IMR-90 (cell line): ENCODE measurements at regions not wholly inside any gene's neighbourhood (a gene's known extent, or its start where the extent isn't known, plus 50 kb on each side); places are given as distances from the start of the nearest gene placed in this dataset.

ENCODE experiments used
- ATAC-seq: fragments of 200-7000 bp; cut with Tn5 transposase; 2 replicates; pipeline ENCODE4 v1.9.1; 2020; ENCODE audit warnings: low read depth, mild to moderate bottlenecking, moderate library complexity
- BruUV-seq: library from RNA; stranded (reverse); fragments of 400-500 nt; replicated peaks from 2 replicates; lab custom pipeline; 2021; lab: Mats Ljungman, UMichigan
- CTCF ChIA-PET: fragments of 300-600 bp; formaldehyde crosslinking; extraction: SDS; loops from one replicate; lab custom pipeline; 2021; ENCODE audit warnings: antibody characterized with exemption; lab: Yijun Ruan, JAX
- POLR2A ChIA-PET: fragments of 300-600 bp; sonication (Branson Sonifier 250); formaldehyde crosslinking; loops from one replicate; lab custom pipeline; 2022; ENCODE audit warnings: antibody characterized with exemption; ENCODE audit not compliant: unreplicated experiment; lab: Charles Lee
- DNase-seq: peaks from one replicate; pipeline ENCODE4 v3.0.0; 2013
- H2AFZ ChIP-seq: replicated peaks from 2 replicates; pipeline ENCODE3; 2013; ENCODE audit warnings: low read length, mild to moderate bottlenecking; ENCODE audit not compliant: poor library complexity
- H2AK5ac ChIP-seq: 2 replicates; pipeline ENCODE4 v1.6.1; 2013; ENCODE audit warnings: low read depth, low read length, inconsistent platforms
- H2AK9ac ChIP-seq: replicated peaks from 2 replicates; pipeline ENCODE3; 2013; ENCODE audit warnings: mild to moderate bottlenecking, low read depth, low read length, moderate library complexity; ENCODE audit not compliant: poor library complexity
- H2BK120ac ChIP-seq: 2 replicates; pipeline ENCODE4 v1.6.1; 2013; ENCODE audit warnings: low read depth, low read length, inconsistent platforms
- H2BK15ac ChIP-seq: 3 replicates; pipeline ENCODE4 v1.6.1; 2013; ENCODE audit warnings: low read depth, low read length, inconsistent platforms
- H2BK20ac ChIP-seq: 2 replicates; pipeline ENCODE4 v1.6.1; 2013; ENCODE audit warnings: low read depth, mild to moderate bottlenecking, inconsistent platforms, low read length, moderate library complexity
- H2BK5ac ChIP-seq: 2 replicates; pipeline ENCODE4 v1.6.1; 2013; ENCODE audit warnings: mild to moderate bottlenecking, low read depth, low read length, inconsistent platforms; ENCODE audit not compliant: poor library complexity, severe bottlenecking
- H3K14ac ChIP-seq: replicated peaks from 2 replicates; pipeline ENCODE4 v1.6.1; 2013; ENCODE audit warnings: low read depth, low read length, inconsistent platforms
- H3K18ac ChIP-seq: 2 replicates; pipeline ENCODE4 v1.6.1; 2013; ENCODE audit warnings: low read depth, low read length, control low read depth
- H3K23ac ChIP-seq: 2 replicates; pipeline ENCODE4 v1.6.1; 2013; ENCODE audit warnings: low read depth, low read length, inconsistent platforms
- H3K27ac ChIP-seq: 2 replicates; pipeline ENCODE4 v1.5.1; 2013; ENCODE audit warnings: mild to moderate bottlenecking, control low read depth, low read length; ENCODE audit not compliant: insufficient read depth
- H3K27me3 ChIP-seq: 2 replicates; pipeline ENCODE4 v1.6.1; 2013; ENCODE audit warnings: low read length; ENCODE audit not compliant: control insufficient read depth, insufficient read depth
- H3K36me3 ChIP-seq: 2 replicates; pipeline ENCODE4 v1.6.1; 2013; ENCODE audit warnings: low read length, mixed read lengths; ENCODE audit not compliant: control insufficient read depth, insufficient read depth
- H3K4ac ChIP-seq: 2 replicates; pipeline ENCODE4 v1.6.1; 2013; ENCODE audit warnings: low read depth, low read length, inconsistent platforms
- H3K4me1 ChIP-seq: 2 replicates; pipeline ENCODE4 v1.6.1; 2013; ENCODE audit warnings: low read length, mixed read lengths; ENCODE audit not compliant: control insufficient read depth, insufficient read depth
- H3K4me2 ChIP-seq: 2 replicates; pipeline ENCODE4 v1.6.1; 2013; ENCODE audit warnings: low read depth, mild to moderate bottlenecking, control low read depth, low read length, moderate library complexity
- H3K4me3 ChIP-seq: 2 replicates; pipeline ENCODE4 v1.5.1; 2013; ENCODE audit warnings: low read depth, mild to moderate bottlenecking, control low read depth, low read length, moderate library complexity; ENCODE audit not compliant: insufficient read depth
- H3K56ac ChIP-seq: 2 replicates; pipeline ENCODE4 v1.6.1; 2013; ENCODE audit warnings: low read length, inconsistent platforms; ENCODE audit not compliant: insufficient read depth; ENCODE audit errors: extremely low read depth
- H3K79me1 ChIP-seq, 2 experiments: 2 replicates each; pipeline ENCODE4 v1.6.1; 2013; ENCODE audit warnings: low read length in 2 of 2, inconsistent platforms in 1 of 2, low read depth in 1 of 2
- H3K9ac ChIP-seq: 2 replicates; pipeline ENCODE4 v1.6.1; 2013; ENCODE audit warnings: low read depth, low read length, control low read depth
- H3K9me1 ChIP-seq: 2 replicates; pipeline ENCODE4 v1.6.1; 2013; ENCODE audit warnings: low read length, inconsistent platforms; ENCODE audit not compliant: insufficient read depth
- H3K9me3 ChIP-seq: 2 replicates; pipeline ENCODE4 v1.6.1; 2013; ENCODE audit warnings: low read length; ENCODE audit not compliant: control insufficient read depth, insufficient read depth
- H4K20me1 ChIP-seq: 2 replicates; pipeline ENCODE4 v1.6.1; 2013; ENCODE audit warnings: low read length, inconsistent platforms; ENCODE audit not compliant: insufficient read depth
- H4K5ac ChIP-seq: 2 replicates; pipeline ENCODE4 v1.6.1; 2013; ENCODE audit warnings: mild to moderate bottlenecking, low read depth, low read length, control low read depth
- H4K8ac ChIP-seq, 2 experiments: 2 replicates each; pipeline ENCODE4 v1.6.1; 2013; ENCODE audit warnings: low read depth in 2 of 2, low read length in 2 of 2, control low read depth in 1 of 2, inconsistent platforms in 1 of 2
- H4K91ac ChIP-seq: 2 replicates; pipeline ENCODE4 v1.6.1; 2013; ENCODE audit warnings: low read depth, low read length, inconsistent platforms; ENCODE audit not compliant: insufficient read depth
- CHD1 ChIP-seq: IDR thresholded peaks from 2 replicates; pipeline ENCODE4 v1.6.1; 2012; ENCODE audit warnings: low read depth, low read length, improper control_type of control experiment
- FOS ChIP-seq: fragments of 150-350 bp; IDR thresholded peaks from 2 replicates; pipeline ENCODE4 v1.6.1; 2016; ENCODE audit warnings: low read depth, low read length
- MAFK ChIP-seq: IDR thresholded peaks from 2 replicates; pipeline ENCODE4 v1.6.1; 2012; ENCODE audit warnings: low read depth, low read length, improper control_type of control experiment
- MAZ ChIP-seq: IDR thresholded peaks from 2 replicates; pipeline ENCODE4 v1.6.1; 2012; ENCODE audit warnings: low read depth, mild to moderate bottlenecking, low read length, improper control_type of control experiment, moderate library complexity, borderline replicate concordance
- MXI1 ChIP-seq: IDR thresholded peaks from 2 replicates; pipeline ENCODE4 v1.6.1; 2012; ENCODE audit warnings: low read depth, mild to moderate bottlenecking, low read length, moderate library complexity, borderline replicate concordance
- POLR2A ChIP-seq: IDR thresholded peaks from 2 replicates; pipeline ENCODE4 v1.6.1; 2012; ENCODE audit warnings: mild to moderate bottlenecking, low read depth, low read length
- RAD21 ChIP-seq: IDR thresholded peaks from 2 replicates; pipeline ENCODE4 v1.6.1; 2012; ENCODE audit warnings: low read length, improper control_type of control experiment
- SMC3 ChIP-seq: fragments of 150-350 bp; IDR thresholded peaks from 2 replicates; pipeline ENCODE4 v1.6.1; 2016; ENCODE audit warnings: low read depth, mild to moderate bottlenecking, antibody characterized with exemption, low read length, moderate library complexity
- WGBS, 2 experiments: methylation state at CpG; one replicate each; pipeline versions ENCODE4 v1.1.5 to v1.1.7; 2013; ENCODE audit warnings: missing lambda C conversion rate in 2 of 2; ENCODE audit not compliant: insufficient read length in 1 of 2; ENCODE audit errors: extremely low coverage in 2 of 2; 5-methylcytosine and 5-hydroxymethylcytosine counted together
- dilution Hi-C: fragments of 300-500 bp; cut with HindIII; formaldehyde crosslinking; loops from one replicate; pipeline ENCODE4 v1.14.3; 2018; ENCODE audit warnings: low sequenced_read_pairs; ENCODE audit not compliant: unreplicated experiment
- in situ Hi-C: fragments of 300-500 bp; cut with MboI; formaldehyde crosslinking; loops from 3 replicates; pipeline ENCODE4 v1.14.3; 2019; ENCODE audit warnings: low sequenced_read_pairs, inconsistent platforms, mixed read lengths
- intact Hi-C: fragments of 100-400 bp; cut with micrococcal nuclease; formaldehyde crosslinking; loops from 2 replicates; pipeline ENCODE4 v1.10.0; 2022
- TF ChIP-seq, protein P1 (sequence below): fragments of 150-350 bp; IDR thresholded peaks from 2 replicates; pipeline ENCODE4 v1.6.1; 2016; ENCODE audit warnings: low read depth, mild to moderate bottlenecking, low read length, moderate library complexity, borderline replicate concordance

DNA sequence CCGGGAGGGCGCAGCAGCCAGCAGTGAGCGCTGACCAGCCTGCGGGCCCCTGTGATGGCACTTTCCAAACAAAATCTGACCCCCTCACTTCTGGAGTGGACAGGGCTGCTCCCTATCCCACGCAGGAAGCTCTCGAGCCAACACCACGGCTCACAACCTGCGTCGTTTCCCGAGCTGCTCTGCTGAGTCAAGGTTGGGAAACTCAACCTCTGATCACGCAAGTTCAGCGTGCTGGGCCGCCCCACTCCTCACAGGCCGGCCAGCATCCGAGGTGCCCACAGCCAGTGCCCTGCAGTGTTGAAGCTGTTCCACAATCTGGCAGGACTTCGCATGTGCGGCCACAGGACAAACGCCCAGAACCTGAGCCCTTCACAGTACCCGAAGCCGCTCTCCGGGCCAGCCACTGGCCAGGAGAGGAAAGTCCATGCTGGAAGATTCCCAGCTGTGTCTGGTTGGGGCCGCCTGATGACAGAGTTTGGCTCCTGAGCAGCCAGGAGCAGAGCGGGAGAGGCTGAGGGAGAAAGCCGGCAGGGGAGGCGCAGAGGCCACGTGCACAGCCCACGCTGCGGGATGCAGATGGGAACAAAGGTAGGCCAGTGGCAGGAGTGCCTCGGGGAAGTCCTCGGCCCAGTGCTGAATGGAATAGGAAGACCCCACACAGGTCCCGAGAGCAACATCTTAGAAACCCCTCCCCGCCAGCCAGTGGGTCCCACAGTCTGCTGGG is 263.3 kb upstream of the TCERG1L start:
- H3K4me2 ChIP-seq = no peak overlapping the region
- in situ Hi-C loops (no loop called here), intact Hi-C loops (no loop called here), dilution Hi-C loops (no loop called here)
- 73% methylated on average over 13 of the region's 32 CpGs; no CpG with 5 or more reads in 1 of the 2 experiments for WGBS, 2 experiments
- H3K27ac ChIP-seq = no peak overlapping the region
- H3K56ac ChIP-seq = no peak overlapping the region
- H2BK5ac ChIP-seq = no peak overlapping the region
- no peak overlapping the region for H3K4ac ChIP-seq
- H3K79me1 ChIP-seq = no peaks in the 10 kb centered on the region
- POLR2A ChIA-PET = no interaction called here
- no TSS peak for BruUV-seq
- H4K91ac ChIP-seq = no peak overlapping the region
- no peak for ATAC-seq
- H3K9me3 ChIP-seq = peaks cover 59% of the 10 kb centered on the region
- no peaks in the 10 kb centered on the region for H3K36me3 ChIP-seq
- H3K18ac ChIP-seq = no peak overlapping the region
- H4K8ac ChIP-seq = no peak overlapping the region
- H3K9me1 ChIP-seq = no peaks in the 10 kb centered on the region
- no peak overlapping the region for H2AK5ac ChIP-seq
- H4K5ac ChIP-seq = no peak overlapping the region
- no peak overlapping the region for H3K4me3 ChIP-seq
- TF ChIP-seq, protein P1, sequence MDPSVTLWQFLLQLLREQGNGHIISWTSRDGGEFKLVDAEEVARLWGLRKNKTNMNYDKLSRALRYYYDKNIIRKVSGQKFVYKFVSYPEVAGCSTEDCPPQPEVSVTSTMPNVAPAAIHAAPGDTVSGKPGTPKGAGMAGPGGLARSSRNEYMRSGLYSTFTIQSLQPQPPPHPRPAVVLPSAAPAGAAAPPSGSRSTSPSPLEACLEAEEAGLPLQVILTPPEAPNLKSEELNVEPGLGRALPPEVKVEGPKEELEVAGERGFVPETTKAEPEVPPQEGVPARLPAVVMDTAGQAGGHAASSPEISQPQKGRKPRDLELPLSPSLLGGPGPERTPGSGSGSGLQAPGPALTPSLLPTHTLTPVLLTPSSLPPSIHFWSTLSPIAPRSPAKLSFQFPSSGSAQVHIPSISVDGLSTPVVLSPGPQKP = no peak
- no peak for TF ChIP-seq MAZ
- no peak for TF ChIP-seq FOS
- no peak for TF ChIP-seq MAFK
- TF ChIP-seq SMC3 = no peak
- TF ChIP-seq RAD21 = no peak
- no peak for TF ChIP-seq MXI1
- no peak for TF ChIP-seq CHD1
- TF ChIP-seq POLR2A = no peak
- DNase-seq = no peak
- no peak overlapping the region for H3K14ac ChIP-seq
- no peak overlapping the region for H3K9ac ChIP-seq
- no peak overlapping the region for H2BK15ac ChIP-seq
- no peaks in the 10 kb centered on the region for H3K4me1 ChIP-seq
- no peak overlapping the region for H2BK120ac ChIP-seq
- no peak overlapping the region for H2AK9ac ChIP-seq
- H2BK20ac ChIP-seq = no peak overlapping the region
- H2AFZ ChIP-seq = no peak overlapping the region
- H3K27me3 ChIP-seq = no peaks in the 10 kb centered on the region
- H3K23ac ChIP-seq = no peak overlapping the region
- no peaks in the 10 kb centered on the region for H4K20me1 ChIP-seq
- CTCF ChIA-PET = no interaction called here
